AG04449 (cell line): ENCODE measurements at regions not wholly inside any gene's neighbourhood (a gene's known extent, or its start where the extent isn't known, plus 50 kb on each side); places are given as distances from the start of the nearest gene placed in this dataset.
"Not testable (repeated sequence)": the region's sequence is repeated elsewhere in the genome, so short reads cannot be mapped to it uniquely, and the experiment has no call there.

Experiments
- CTCF ChIA-PET: fragments of 350-600 bp; formaldehyde crosslinking; extraction: SDS; loops from one replicate; lab custom pipeline; 2021; ENCODE audit warnings: antibody characterized with exemption; lab: Yijun Ruan, JAX
- POLR2A ChIA-PET: fragments of 400-600, 350-600 bp; formaldehyde crosslinking; extraction: SDS; loops from one replicate; lab custom pipeline; 2020; ENCODE audit warnings: antibody characterized with exemption, inconsistent platforms; lab: Yijun Ruan, JAX
- DNase-seq: peaks from one replicate; pipeline ENCODE4 v3.0.0-alpha.2; 2010; ENCODE audit warnings: low read depth, low spot score
- H3K4me3 ChIP-seq: 2 replicates; pipeline ENCODE4 v1.5.1; 2011; ENCODE audit warnings: low read depth, mild to moderate bottlenecking, control low read depth, low read length
- CTCF ChIP-seq: IDR thresholded peaks from one replicate; pipeline ENCODE4 v1.5.1; 2011; ENCODE audit warnings: mild to moderate bottlenecking, moderate library complexity, low read length, control low read depth, inconsistent platforms; ENCODE audit not compliant: insufficient read depth; ENCODE audit errors: missing control alignments

GRCh38 chr14:48331421-48331820, 656.0 kb upstream of the MDGA2 start:
- ChIA-PET CTCF (no interaction called here), POLR2A (no interaction called here)
- no peak overlapping the region for H3K4me3 ChIP-seq
- TF ChIP-seq CTCF, result no peak
- no peak for DNase-seq

GRCh38 chr14:48325486-48325885, 650.1 kb upstream of the MDGA2 start:
- DNase-seq, result no peak
- TF ChIP-seq CTCF, result no peak
- ChIA-PET CTCF (no interaction called here), POLR2A (no interaction called here)
- H3K4me3 ChIP-seq, result no peak overlapping the region

- no peak overlapping the region for H3K4me3 ChIP-seq
- CTCF ChIA-PET, result no interaction called here
- POLR2A ChIA-PET, result no interaction called here
- TF ChIP-seq CTCF, result no peak
- no peak for DNase-seq
Measured at GRCh38 chr14:48323665-48324064, 648.3 kb upstream of the MDGA2 start.

- POLR2A ChIA-PET, result no interaction called here
- no peak for TF ChIP-seq CTCF
- CTCF ChIA-PET, result no interaction called here
- H3K4me3 ChIP-seq, result no peak overlapping the region
- no peak for DNase-seq
Measured at GRCh38 chr14:48319823-48320222, 644.4 kb upstream of the MDGA2 start.

GRCh38 chr14:48304729-48305128, 629.3 kb upstream of the MDGA2 start:
- DNase-seq, result no peak
- TF ChIP-seq CTCF, result no peak
- ChIA-PET CTCF (no interaction called here), POLR2A (no interaction called here)
- no peak overlapping the region for H3K4me3 ChIP-seq

GRCh38 chr14:48289701-48290100, 614.3 kb upstream of the MDGA2 start:
- POLR2A ChIA-PET, result no interaction called here
- DNase-seq, result no peak
- no peak overlapping the region for H3K4me3 ChIP-seq
- CTCF ChIA-PET, result no interaction called here
- no peak for TF ChIP-seq CTCF

GRCh38 chr14:48285217-48285616, 609.8 kb upstream of the MDGA2 start:
- DNase-seq, CTCF ChIA-PET, H3K4me3 ChIP-seq, POLR2A ChIA-PET: not testable (repeated sequence)
